GM04504 (cell line): ENCODE measurements at regions not wholly inside any gene's neighbourhood (a gene's known extent, or its start where the extent isn't known, plus 50 kb on each side); places are given as distances from the start of the nearest gene placed in this dataset.
"Not testable (repeated sequence)": the region's sequence is repeated elsewhere in the genome, so short reads cannot be mapped to it uniquely, and the experiment has no call there.

Experiments used
- DNase-seq: peaks from one replicate; pipeline ENCODE4 v3.0.0-alpha.2; 2012; ENCODE audit warnings: low read depth

GRCh38 chr1:224535641-224536040, 80.5 kb upstream of the CNIH3 start:
- no peak for DNase-seq

GRCh38 chr1:224539971-224540370, 76.1 kb upstream of the CNIH3 start:
- no peak for DNase-seq

GRCh38 chr1:224540535-224540934, 75.6 kb upstream of the CNIH3 start:
- DNase-seq: no peak

GRCh38 chr1:224541072-224541790, 74.9 kb upstream of the CNIH3 start:
- no peak for DNase-seq

- DNase-seq: no peak
Measured at GRCh38 chr1:224541901-224542630, 74.1 kb upstream of the CNIH3 start.

- DNase-seq: peak; percentile 92
Measured at GRCh38 chr1:224542783-224543440, 73.2 kb upstream of the CNIH3 start.

DNA sequence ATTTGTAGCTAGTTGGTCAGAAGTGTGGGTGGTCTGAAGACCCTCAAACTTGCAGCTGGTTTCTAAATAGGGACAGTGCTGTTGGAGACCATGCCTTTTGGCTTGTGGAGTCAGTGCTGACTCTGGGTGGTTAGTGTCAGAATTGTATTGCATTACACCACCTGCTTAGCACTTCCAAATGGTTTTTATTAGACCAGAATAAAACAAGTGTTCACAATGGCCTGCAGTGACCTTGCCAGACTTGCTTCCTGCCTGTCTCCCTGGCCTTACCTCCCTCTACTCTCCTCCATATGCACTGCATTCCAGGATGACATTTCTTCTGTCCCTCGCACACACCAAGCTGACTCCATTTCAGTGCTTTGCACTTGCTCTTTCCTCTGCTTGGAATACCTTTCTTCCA, 72.7 kb upstream of the CNIH3 start:
- no peak for DNase-seq

GRCh38 chr1:224544346-224545110, 71.6 kb upstream of the CNIH3 start:
- no peak for DNase-seq

GRCh38 chr1:224545571-224545970, 70.5 kb upstream of the CNIH3 start:
- DNase-seq: no peak

GRCh38 chr1:224548676-224549075, 67.4 kb upstream of the CNIH3 start:
- no peak for DNase-seq

DNA sequence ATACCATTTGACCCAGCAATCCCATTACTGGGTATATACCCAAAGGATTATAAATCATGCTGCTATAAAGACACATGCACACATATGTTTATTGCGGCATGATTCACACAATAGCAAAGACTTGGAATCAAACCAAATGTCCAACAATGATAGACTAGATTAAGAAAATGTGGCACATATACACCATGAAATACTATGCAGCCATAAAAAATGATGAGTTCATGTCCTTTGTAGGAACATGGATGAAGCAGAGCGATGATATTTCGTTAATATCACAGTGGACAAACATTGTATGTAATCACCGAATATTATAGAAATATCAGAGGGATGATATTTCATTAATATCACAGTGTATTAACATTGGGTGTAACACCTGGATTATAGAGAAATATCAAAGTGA, 64.9 kb upstream of the CNIH3 start:
- not testable (repeated sequence) for DNase-seq

GRCh38 chr1:224554056-224554455, 62.1 kb upstream of the CNIH3 start:
- no peak for DNase-seq

GRCh38 chr1:224554620-224555259, 61.4 kb upstream of the CNIH3 start:
- DNase-seq: no peak

DNA sequence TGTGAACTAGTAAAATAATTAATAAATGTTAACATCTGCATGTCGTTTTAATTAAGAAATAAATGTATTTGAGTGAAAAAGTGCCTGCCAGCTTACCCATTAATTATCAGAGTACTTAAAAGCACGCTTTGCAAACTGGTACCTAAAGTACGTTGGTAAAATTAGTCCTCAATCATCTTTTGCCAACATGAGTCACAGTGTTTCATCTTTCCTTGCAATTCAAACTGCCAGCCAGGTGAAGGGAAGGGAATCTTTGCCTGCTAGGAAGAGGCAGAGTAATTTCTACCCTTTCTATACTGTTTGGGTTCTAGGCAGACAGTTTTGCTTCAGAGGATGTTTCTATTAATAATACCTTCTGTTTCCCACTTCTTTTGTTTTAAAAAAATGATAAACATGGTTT, 57.2 kb upstream of the CNIH3 start:
- DNase-seq: no peak

- no peak for DNase-seq
Measured at GRCh38 chr1:224559981-224560728, 56.0 kb upstream of the CNIH3 start.

DNA sequence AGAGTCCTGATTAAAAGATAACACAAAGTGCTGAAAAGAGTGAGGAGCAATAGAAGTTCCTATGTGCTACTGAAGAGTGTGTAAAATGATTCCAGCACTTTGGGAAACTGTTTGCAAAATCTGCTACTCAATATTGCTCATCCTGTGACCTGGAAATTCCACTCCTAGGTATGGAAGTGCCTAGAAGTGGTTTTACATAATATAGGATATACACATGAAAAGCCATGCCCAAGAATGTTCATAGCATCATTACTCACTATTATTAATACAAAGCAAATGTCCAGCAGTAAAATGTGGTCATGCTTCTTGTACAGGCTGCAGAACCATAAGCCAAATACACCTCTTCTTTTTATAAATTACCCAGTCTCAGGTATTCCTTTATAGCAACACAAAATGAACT, 53.2 kb upstream of the CNIH3 start:
- not testable (repeated sequence) for DNase-seq

GRCh38 chr1:224563666-224564065, 52.5 kb upstream of the CNIH3 start:
- no peak for DNase-seq

DNA sequence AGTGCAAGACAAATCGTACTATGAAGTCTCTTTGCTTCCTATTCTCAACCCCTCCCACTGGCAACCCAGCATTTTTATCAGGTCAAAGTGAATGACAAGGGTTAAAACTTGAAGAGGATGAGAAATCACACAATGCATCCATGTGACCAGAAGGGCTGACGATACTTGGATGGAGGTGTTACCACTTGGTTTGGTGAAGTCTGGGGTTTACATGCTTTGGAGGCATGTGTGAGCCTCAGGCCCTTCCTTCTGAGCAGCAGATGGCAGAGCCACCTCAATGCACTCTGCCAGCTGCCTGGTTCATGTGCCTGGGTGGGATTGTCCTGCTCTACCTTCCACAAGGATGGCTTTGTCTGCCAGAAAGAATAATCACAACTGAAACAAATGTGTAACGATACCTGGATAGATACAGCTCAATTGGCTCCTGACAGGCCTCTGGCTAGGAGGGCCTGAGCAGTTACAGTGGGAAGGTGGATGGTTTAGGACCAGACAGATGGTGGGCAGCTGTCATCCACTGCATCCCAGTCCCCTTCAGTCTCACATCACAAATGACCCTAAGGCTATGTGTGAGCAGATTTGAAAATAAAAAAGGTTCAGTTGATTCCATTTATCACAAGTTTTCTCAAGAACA, 51.5 kb upstream of the CNIH3 start:
- no peak for DNase-seq

DNA sequence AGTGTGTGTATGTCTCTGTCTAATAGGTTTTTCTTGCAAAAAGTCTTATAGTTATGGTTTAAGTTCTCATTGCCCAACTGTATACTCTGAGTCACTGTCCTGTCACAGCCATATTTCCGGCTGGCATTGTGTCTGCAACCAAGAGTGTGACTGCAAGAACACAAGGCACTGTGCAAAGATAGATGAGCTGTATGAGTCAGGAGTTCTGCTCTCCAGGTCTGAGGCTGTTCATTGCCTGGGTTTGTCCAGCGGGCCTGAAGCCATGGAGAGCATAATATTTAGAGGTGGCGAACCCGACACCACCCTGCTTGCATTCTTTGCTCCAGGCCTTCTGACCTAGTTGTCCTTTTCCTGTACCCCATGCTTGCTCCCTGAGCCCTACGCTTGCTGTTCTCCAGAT, 50.9 kb upstream of the CNIH3 start:
- DNase-seq: peak; percentile 90

- DNase-seq: no peak
Measured at GRCh38 chr1:224565611-224566406, 50.3 kb upstream of the CNIH3 start.
